ENCODE measurements at regions not wholly inside any gene's neighbourhood (a gene's known extent, or its start where the extent isn't known, plus 50 kb on each side); places are given as distances from the start of the nearest gene placed in this dataset.
"Not testable (repeated sequence)": the region's sequence is repeated elsewhere in the genome, so short reads cannot be mapped to it uniquely, and the experiment has no call there.

DNA sequence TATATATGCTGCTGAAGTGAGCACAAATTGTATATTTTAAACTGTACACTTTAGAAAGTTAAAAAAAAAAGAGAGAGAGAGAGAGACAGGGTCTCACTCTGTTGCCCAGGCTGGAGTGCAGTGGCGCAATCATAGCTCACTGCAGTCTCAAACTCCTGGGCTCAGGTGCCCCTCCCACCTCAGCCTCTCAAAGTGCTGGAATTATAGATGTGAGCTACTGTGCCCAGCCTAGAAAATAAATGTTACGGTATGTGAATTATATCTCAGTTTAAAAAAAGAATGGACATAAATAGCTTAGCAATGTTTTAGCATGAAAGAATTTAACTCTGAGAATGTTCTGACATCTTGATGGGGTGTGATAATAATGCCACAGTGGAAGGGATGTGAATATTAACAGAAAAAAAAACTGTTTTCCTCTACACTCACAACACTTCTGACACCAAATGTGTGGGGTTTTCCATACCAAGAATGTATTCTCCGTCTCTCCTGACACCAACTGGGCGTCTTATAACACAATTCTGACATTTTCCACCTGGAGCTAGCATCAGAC lies 162.1 kb downstream of the PLCE1 start:
- TF ChIP-seq, protein P1, sequence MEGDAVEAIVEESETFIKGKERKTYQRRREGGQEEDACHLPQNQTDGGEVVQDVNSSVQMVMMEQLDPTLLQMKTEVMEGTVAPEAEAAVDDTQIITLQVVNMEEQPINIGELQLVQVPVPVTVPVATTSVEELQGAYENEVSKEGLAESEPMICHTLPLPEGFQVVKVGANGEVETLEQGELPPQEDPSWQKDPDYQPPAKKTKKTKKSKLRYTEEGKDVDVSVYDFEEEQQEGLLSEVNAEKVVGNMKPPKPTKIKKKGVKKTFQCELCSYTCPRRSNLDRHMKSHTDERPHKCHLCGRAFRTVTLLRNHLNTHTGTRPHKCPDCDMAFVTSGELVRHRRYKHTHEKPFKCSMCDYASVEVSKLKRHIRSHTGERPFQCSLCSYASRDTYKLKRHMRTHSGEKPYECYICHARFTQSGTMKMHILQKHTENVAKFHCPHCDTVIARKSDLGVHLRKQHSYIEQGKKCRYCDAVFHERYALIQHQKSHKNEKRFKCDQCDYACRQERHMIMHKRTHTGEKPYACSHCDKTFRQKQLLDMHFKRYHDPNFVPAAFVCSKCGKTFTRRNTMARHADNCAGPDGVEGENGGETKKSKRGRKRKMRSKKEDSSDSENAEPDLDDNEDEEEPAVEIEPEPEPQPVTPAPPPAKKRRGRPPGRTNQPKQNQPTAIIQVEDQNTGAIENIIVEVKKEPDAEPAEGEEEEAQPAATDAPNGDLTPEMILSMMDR (IDR thresholded peaks at IDR 0.05; ENCODE audit: borderline replicate concordance, insufficient read depth, low read depth, low read length), result no peak
- no peak overlapping the region for H3K4me3 ChIP-seq (ENCODE audit: low read depth, low read length)

DNA sequence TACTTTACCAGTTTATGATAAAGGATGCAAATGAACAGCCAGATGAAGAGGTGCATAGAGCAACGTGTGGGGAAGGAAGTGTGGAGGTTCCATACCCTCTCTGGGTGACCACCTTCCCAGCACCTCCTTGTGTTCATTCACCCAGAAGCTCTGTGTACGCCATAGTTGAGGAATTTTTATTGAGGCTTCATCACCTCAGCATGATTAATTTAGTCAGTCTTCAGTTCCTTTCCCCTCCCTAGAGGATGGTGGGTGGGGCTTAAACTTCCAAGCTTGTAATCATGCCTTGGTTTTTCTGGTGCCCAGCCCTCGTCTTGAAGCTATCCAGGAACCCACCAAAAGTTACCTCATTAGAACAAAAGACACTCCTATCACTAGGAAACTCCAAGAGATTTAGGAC lies 162.7 kb downstream of the PLCE1 start:
- H3K4me3 ChIP-seq (ENCODE audit: low read depth, low read length), result no peak overlapping the region
- TF ChIP-seq, protein P1 (IDR thresholded peaks at IDR 0.05; ENCODE audit: borderline replicate concordance, insufficient read depth, low read depth, low read length), result no peak

DNA sequence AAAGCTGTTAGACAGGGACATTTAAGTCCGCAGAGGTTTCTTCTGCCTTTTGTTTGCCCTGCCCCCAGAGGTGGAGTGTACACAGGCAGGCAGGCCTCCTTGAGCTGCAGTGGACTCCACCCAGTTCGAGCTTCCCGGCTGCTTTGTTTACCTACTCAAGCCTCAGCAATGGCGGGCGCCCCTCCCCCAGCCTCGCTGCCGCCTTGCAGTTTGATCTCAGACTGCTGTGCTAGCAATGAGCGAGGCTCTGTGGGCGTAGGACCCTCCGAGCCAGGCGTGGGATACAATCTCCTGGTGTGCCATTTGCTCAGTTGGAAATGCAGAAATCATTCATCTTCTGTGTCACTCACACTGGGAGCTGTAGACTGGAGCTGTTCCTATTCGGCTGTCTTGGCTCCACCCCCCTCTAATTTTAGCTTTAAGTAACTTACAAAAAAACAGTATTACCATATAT lies 171.5 kb downstream of the PLCE1 start:
- not testable (repeated sequence) for H3K4me3 ChIP-seq (ENCODE audit: low read depth, low read length)

DNA sequence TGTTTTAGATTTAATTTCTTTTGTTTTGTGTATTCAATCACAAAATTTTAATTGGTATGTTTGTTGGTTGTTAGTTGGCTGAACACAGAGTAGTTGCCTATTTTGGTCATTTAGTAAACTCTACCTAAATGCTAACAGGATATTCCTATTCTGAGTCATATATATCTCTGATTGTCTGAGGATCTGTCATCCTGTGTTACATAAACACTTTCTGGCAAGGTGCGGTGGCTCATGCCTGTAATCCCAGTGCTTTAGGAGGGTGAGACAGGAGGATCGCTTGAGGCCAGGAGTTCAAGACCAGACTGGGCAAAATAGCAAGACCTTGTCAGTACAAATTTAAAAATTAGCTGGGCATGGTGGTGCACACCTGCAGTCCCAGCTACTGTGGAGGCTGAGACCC lies 178.6 kb downstream of the PLCE1 start:
- H3K4me3 ChIP-seq (ENCODE audit: low read depth, low read length), result no peak overlapping the region
- TF ChIP-seq, protein P1 (IDR thresholded peaks at IDR 0.05; ENCODE audit: borderline replicate concordance, insufficient read depth, low read depth, low read length), result no peak

DNA sequence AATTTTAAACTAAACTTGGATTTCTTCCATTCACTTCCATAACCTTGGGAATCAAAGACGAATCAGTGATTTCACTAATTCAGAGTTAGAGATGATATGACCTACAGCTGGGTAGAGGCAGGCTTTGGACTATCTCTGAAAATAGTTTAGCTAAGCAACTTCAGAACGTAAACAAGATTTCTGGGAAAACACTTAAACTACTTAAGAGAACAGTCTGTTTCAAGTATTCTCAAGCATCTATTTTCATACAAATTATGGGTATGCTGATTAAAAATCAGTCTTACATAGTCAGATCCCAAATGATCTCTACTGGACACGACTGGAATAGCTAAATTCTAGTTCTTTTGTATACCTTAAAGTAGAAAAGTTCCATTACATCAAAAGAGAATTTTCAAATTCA lies 179.9 kb downstream of the PLCE1 start:
- TF ChIP-seq, protein P1 (IDR thresholded peaks at IDR 0.05; ENCODE audit: borderline replicate concordance, insufficient read depth, low read depth, low read length), result no peak
- no peak overlapping the region for H3K4me3 ChIP-seq (ENCODE audit: low read depth, low read length)

DNA sequence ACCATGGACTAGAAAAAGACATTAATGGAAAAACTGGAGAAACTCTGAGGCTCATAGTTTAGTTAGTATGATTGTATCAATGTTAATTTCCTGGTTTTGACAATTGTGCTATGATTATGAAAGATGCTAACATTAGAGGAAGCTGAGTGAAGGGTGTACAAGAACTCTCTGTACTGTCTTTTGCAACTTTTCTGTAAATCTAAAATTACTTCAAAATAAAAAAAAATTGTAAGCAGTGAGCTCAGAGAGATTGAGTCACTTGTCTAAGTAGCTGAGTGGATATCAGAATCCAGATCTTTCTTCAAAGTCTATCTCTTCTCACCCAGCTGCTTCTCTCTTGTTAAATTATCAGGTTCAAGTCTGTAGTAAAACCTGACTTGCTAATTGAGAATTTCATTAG lies 181.1 kb downstream of the PLCE1 start:
- no peak overlapping the region for H3K4me3 ChIP-seq (ENCODE audit: low read depth, low read length)
- TF ChIP-seq, protein P1 (IDR thresholded peaks at IDR 0.05; ENCODE audit: borderline replicate concordance, insufficient read depth, low read depth, low read length), result no peak

DNA sequence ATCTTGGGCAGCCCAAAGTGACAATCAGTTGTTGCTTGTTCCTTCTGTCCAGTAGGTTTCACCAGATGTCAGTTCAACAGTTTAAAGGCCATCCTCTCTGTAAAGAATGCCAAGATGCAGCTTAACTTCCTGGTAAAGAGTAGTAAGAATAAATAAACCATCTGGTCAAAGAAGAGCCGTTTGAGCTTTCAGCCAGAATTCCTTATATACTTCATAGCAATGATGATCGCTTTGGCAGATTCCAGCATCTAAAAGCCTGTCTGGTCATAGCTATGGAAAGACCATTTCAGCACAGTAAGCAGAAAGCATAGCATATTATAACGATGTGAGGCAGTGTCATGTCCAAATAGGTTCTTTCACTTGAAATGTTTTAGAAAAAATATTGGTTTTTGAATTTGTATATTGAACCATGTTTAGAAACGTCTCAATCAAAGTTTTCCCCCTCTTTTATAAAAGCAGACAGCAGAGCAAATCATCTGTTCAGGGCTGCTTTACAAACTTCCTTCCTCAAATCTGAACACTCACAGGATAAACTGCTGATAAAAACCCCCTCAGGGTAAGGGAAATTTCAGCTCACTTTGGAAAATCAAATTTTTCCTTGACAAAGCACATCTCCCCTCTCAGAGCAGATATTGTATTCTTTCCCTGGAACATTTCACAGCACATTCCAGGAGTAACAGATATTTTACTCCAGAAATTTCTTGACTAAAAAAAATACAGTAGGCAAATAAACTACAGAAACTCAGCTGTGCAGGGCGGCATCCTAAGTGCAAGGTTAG lies 184.1 kb downstream of the NOC3L start:
- no peak overlapping the region for H3K4me3 ChIP-seq (ENCODE audit: low read depth, low read length)
- TF ChIP-seq, protein P1 (IDR thresholded peaks at IDR 0.05; ENCODE audit: borderline replicate concordance, insufficient read depth, low read depth, low read length), result no peak
